WTC11 (cell line): ENCODE measurements at regions not wholly inside any gene's neighbourhood (a gene's known extent, or its start where the extent isn't known, plus 50 kb on each side); places are given as distances from the start of the nearest gene placed in this dataset.

Experiments used
- ATAC-seq: fragments of 200-7000 bp; cut with Tn5 transposase; 2 replicates; pipeline ENCODE4 v1.10.0; 2021; ENCODE audit warnings: mild to moderate bottlenecking, moderate library complexity
- CTCF ChIA-PET: fragments of 300-600 bp; sonication (Branson Sonifier 250); formaldehyde crosslinking; loops from one replicate; lab custom pipeline; 2021; ENCODE audit warnings: antibody characterized with exemption; lab: Charles Lee
- POLR2A ChIA-PET: fragments of 350-600 bp; sonication (Branson Sonifier 250); formaldehyde crosslinking; loops from one replicate; lab custom pipeline; 2021; ENCODE audit warnings: antibody characterized with exemption; lab: Charles Lee
- DNase-seq: peaks from one replicate; pipeline ENCODE4 v3.0.0; 2021; ENCODE audit warnings: low spot score
- H3K27ac Mint-ChIP-seq: 2 replicates; pipeline ENCODE4 v1.8.0; 2021; ENCODE audit warnings: mixed read lengths
- H3K27me3 Mint-ChIP-seq: 2 replicates; pipeline ENCODE4 v1.8.0; 2021; ENCODE audit warnings: low read depth, mild to moderate bottlenecking, moderate library complexity, mixed read lengths
- H3K36me3 Mint-ChIP-seq: 2 replicates; pipeline ENCODE4 v1.8.0; 2021; ENCODE audit warnings: mixed read lengths
- H3K4me1 Mint-ChIP-seq: 2 replicates; pipeline ENCODE4 v1.8.0; 2022; ENCODE audit warnings: mixed read lengths
- H3K4me3 Mint-ChIP-seq: 2 replicates; pipeline ENCODE4 v1.8.0; 2021; ENCODE audit warnings: mild to moderate bottlenecking, moderate library complexity, mixed read lengths
- H3K9me3 Mint-ChIP-seq: 2 replicates; pipeline ENCODE4 v1.8.0; 2021; ENCODE audit warnings: mixed read lengths
- CREB1 ChIP-seq: sonication (generic); formaldehyde crosslinking; IDR thresholded peaks from 2 replicates; pipeline ENCODE4 v1.8.0; 2023; ENCODE audit warnings: mild to moderate bottlenecking, missing genetic modification reagents
- CTCF ChIP-seq: fragments of 200-600 bp; IDR thresholded peaks from 2 replicates; pipeline ENCODE4 v1.8.0; 2022; ENCODE audit warnings: antibody characterized with exemption
- EMX1 ChIP-seq: fragments of 250-450 bp; sonication (Bioruptor Pico); IDR thresholded peaks from 2 replicates; pipeline ENCODE4 v1.8.0; 2021; ENCODE audit warnings: mild to moderate bottlenecking
- ERG ChIP-seq: fragments of 250-450 bp; sonication (Bioruptor Pico); IDR thresholded peaks from 2 replicates; pipeline ENCODE4 v1.8.0; 2021; ENCODE audit warnings: mild to moderate bottlenecking
- GRHL2 ChIP-seq: fragments of 250-450 bp; sonication (Bioruptor Pico); IDR thresholded peaks from 2 replicates; pipeline ENCODE4 v1.8.0; 2022; ENCODE audit warnings: mild to moderate bottlenecking, moderate library complexity; ENCODE audit not compliant: insufficient replicate concordance, severe bottlenecking
- MLX ChIP-seq: sonication (generic); formaldehyde crosslinking; IDR thresholded peaks from 2 replicates; pipeline ENCODE4 v1.8.1; 2023; ENCODE audit warnings: mild to moderate bottlenecking, missing genetic modification reagents, moderate library complexity
- NFATC4 ChIP-seq: fragments of 250-450 bp; sonication (Bioruptor Pico); IDR thresholded peaks from 2 replicates; pipeline ENCODE4 v1.9.0; 2021; ENCODE audit warnings: mild to moderate bottlenecking
- NR3C1 ChIP-seq: sonication (generic); formaldehyde crosslinking; conservative IDR thresholded peaks from 2 replicates; pipeline ENCODE4 v1.8.1; 2023; ENCODE audit warnings: low read depth, mild to moderate bottlenecking, missing genetic modification reagents
- SMAD3 ChIP-seq: sonication (generic); formaldehyde crosslinking; IDR thresholded peaks from 2 replicates; pipeline ENCODE4 v1.8.0; 2022; ENCODE audit warnings: missing genetic modification reagents, mild to moderate bottlenecking, borderline replicate concordance
- STAT6 ChIP-seq: sonication (generic); formaldehyde crosslinking; conservative IDR thresholded peaks from 2 replicates; pipeline ENCODE4 v1.8.1; 2023; ENCODE audit warnings: mild to moderate bottlenecking, low read depth, missing genetic modification reagents, moderate library complexity
- USF1 ChIP-seq: sonication (generic); formaldehyde crosslinking; IDR thresholded peaks from 2 replicates; pipeline ENCODE4 v1.8.0; 2022; ENCODE audit warnings: mild to moderate bottlenecking, missing genetic modification reagents
- ZBTB43 ChIP-seq: sonication (generic); formaldehyde crosslinking; IDR thresholded peaks from 2 replicates; pipeline ENCODE4 v1.8.1; 2023; ENCODE audit warnings: mild to moderate bottlenecking, missing genetic modification reagents
- ZMAT4 ChIP-seq: fragments of 250-450 bp; sonication (Bioruptor Pico); IDR thresholded peaks from 2 replicates; pipeline ENCODE4 v1.9.0; 2021; ENCODE audit warnings: mild to moderate bottlenecking
- ZNF138 ChIP-seq: sonication (generic); formaldehyde crosslinking; conservative IDR thresholded peaks from 2 replicates; pipeline ENCODE4 v1.8.1; 2022; ENCODE audit warnings: mild to moderate bottlenecking, moderate library complexity, missing genetic modification reagents
- ZNF423 ChIP-seq: fragments of 250-450 bp; sonication (Bioruptor Pico); IDR thresholded peaks from 2 replicates; pipeline ENCODE4 v2.1.2; 2022; ENCODE audit warnings: mild to moderate bottlenecking, moderate library complexity

- no peak overlapping the region for H3K27ac Mint-ChIP-seq
- ChIA-PET POLR2A (no interaction called here), CTCF (no interaction called here)
- no peak overlapping the region for H3K4me3 Mint-ChIP-seq
- H3K36me3 Mint-ChIP-seq: no peaks in the 10 kb centered on the region
- ATAC-seq: no peak
- H3K9me3 Mint-ChIP-seq: no peaks in the 10 kb centered on the region
- no peak for DNase-seq
- H3K27me3 Mint-ChIP-seq: no peaks in the 10 kb centered on the region
- H3K4me1 Mint-ChIP-seq: no peaks in the 10 kb centered on the region
- no peak for TF ChIP-seq ZNF138 (CRISPR knock-in tag)
These were observed 92.2 kb upstream of the CWC22 start for GRCh38 chr2:180099308-180099707.

- TF ChIP-seq NFATC4 (no peak), NR3C1 (CRISPR knock-in tag) (no peak), ZBTB43 (no peak), GRHL2 (CRISPR knock-in tag) (no peak), USF1 (no peak), STAT6 (CRISPR knock-in tag) (no peak), SMAD3 (no peak), ZNF423 (CRISPR knock-in tag) (no peak), CREB1 (CRISPR knock-in tag) (no peak), ERG (CRISPR knock-in tag) (no peak), ZMAT4 (no peak), EMX1 (CRISPR knock-in tag) (no peak), CTCF (no peak)
- no peaks in the 10 kb centered on the region for H3K27me3 Mint-ChIP-seq
- ChIA-PET POLR2A (no interaction called here), CTCF (no interaction called here)
- H3K4me1 Mint-ChIP-seq: no peaks in the 10 kb centered on the region
- H3K4me3 Mint-ChIP-seq: no peak overlapping the region
- ATAC-seq (no peak), DNase-seq (no peak)
- peaks cover 29% of the 10 kb centered on the region for H3K9me3 Mint-ChIP-seq
- H3K36me3 Mint-ChIP-seq: peaks cover 22% of the 10 kb centered on the region
- H3K27ac Mint-ChIP-seq: no peak overlapping the region
These were observed 78.0 kb upstream of the CWC22 start for GRCh38 chr2:180085144-180085543.

GRCh38 chr2:180077295-180077906, 70.3 kb upstream of the CWC22 start:
- Mint-ChIP-seq H3K27ac (0 out of 2 replicates have a peak overlapping the region, but pooled peaks have one; percentile 57), H3K27me3 (no peaks in the 10 kb centered on the region), H3K36me3 (peaks cover 20% of the 10 kb centered on the region), H3K9me3 (peaks cover 30% of the 10 kb centered on the region), H3K4me1 (peaks cover 19% of the 10 kb centered on the region), H3K4me3 (no peak overlapping the region)
- ChIA-PET CTCF (interaction anchor here (0.6 to 1.9 kb wide), 9 partner anchors 21 to 667 kb away, joined by 3 to 10 read pairs (median 4); no protein-coding TSS in a partner anchor), POLR2A (interaction anchor here (0.8 kb wide), 1 partner anchor 20 kb away, joined by 3 read pairs; no protein-coding TSS in a partner anchor)
- no peak for DNase-seq
- peak; percentile 92 for ATAC-seq
- no peak for TF ChIP-seq MLX (CRISPR knock-in tag)
- peak; percentile 87 for TF ChIP-seq CTCF
